ENCODE measurements at regions not wholly inside any gene's neighbourhood (a gene's known extent, or its start where the extent isn't known, plus 50 kb on each side); places are given as distances from the start of the nearest gene placed in this dataset.

- DNase-seq (ENCODE audit: low read depth), result no peak
- TF ChIP-seq CTCF (IDR thresholded peaks at IDR 0.05; ENCODE audit: insufficient read depth, low read depth, low read length), result no peak
- H3K4me3 ChIP-seq (ENCODE audit: low read depth, low read length), result no peak overlapping the region
Observed at GRCh38 chr5:97458851-97459250, 275.8 kb upstream of the RIOK2 start.

GRCh38 chr5:97471951-97472350 is 288.9 kb upstream of the RIOK2 start:
- TF ChIP-seq CTCF (IDR thresholded peaks at IDR 0.05; ENCODE audit: insufficient read depth, low read depth, low read length), result no peak
- DNase-seq (ENCODE audit: low read depth), result no peak
- no peak overlapping the region for H3K4me3 ChIP-seq (ENCODE audit: low read depth, low read length)

GRCh38 chr5:97475847-97476246 is 292.8 kb upstream of the RIOK2 start:
- no peak for TF ChIP-seq CTCF (IDR thresholded peaks at IDR 0.05; ENCODE audit: insufficient read depth, low read depth, low read length)
- no peak for DNase-seq (ENCODE audit: low read depth)
- H3K4me3 ChIP-seq (ENCODE audit: low read depth, low read length), result no peak overlapping the region

GRCh38 chr5:97476852-97477534 is 293.9 kb upstream of the RIOK2 start:
- no peak for DNase-seq (ENCODE audit: low read depth)

GRCh38 chr5:97478483-97478882 is 295.4 kb upstream of the RIOK2 start:
- H3K4me3 ChIP-seq (ENCODE audit: low read depth, low read length), result no peak overlapping the region
- peak; percentile 28 for DNase-seq (ENCODE audit: low read depth)
- TF ChIP-seq CTCF (IDR thresholded peaks at IDR 0.05; ENCODE audit: insufficient read depth, low read depth, low read length), result no peak

More at GRCh38 chr5:97476852-97477534, 293.9 kb upstream of the RIOK2 start:
- H3K4me3 ChIP-seq (ENCODE audit: low read depth, low read length), result no peak overlapping the region
- no peak for TF ChIP-seq CTCF (IDR thresholded peaks at IDR 0.05; ENCODE audit: insufficient read depth, low read depth, low read length)

- no peak overlapping the region for H3K4me3 ChIP-seq (ENCODE audit: low read depth, low read length)
- no peak for TF ChIP-seq CTCF (IDR thresholded peaks at IDR 0.05; ENCODE audit: insufficient read depth, low read depth, low read length)
- DNase-seq (ENCODE audit: low read depth), result no peak
Observed at GRCh38 chr5:97480313-97480712, 297.3 kb upstream of the RIOK2 start.

- H3K4me3 ChIP-seq (ENCODE audit: low read depth, low read length), result no peak overlapping the region
- TF ChIP-seq CTCF (IDR thresholded peaks at IDR 0.05; ENCODE audit: insufficient read depth, low read depth, low read length), result no peak
- DNase-seq (ENCODE audit: low read depth), result no peak
Observed at GRCh38 chr5:97488126-97488668, 305.1 kb upstream of the RIOK2 start.

Data from fibroblast of villous mesenchyme (primary cell).